Left ventricle myocardium superior (tissue), 1 donor: ENCODE measurements at regions not wholly inside any gene's neighbourhood (a gene's known extent, or its start where the extent isn't known, plus 50 kb on each side); places are given as distances from the start of the nearest gene placed in this dataset.

Source experiments
- ATAC-seq: fragments of 200-7000 bp; cut with Tn5 transposase; one replicate; pipeline ENCODE4 v1.9.1; 2020; ENCODE audit warnings: mild to moderate bottlenecking, moderate library complexity
- DNase-seq: peaks from one replicate; pipeline ENCODE4 v3.0.0-alpha.2; 2020
- intact Hi-C: fragments of 100-400 bp; cut with micrococcal nuclease; formaldehyde crosslinking; loops from one replicate; pipeline ENCODE4 v1.11.0; 2022
- donor health status: DM: no; HTN: yes; CAD: no; lungs with severe emphysema.

- no peak for ATAC-seq
- DNase-seq: no peak
- intact Hi-C loops: no loop called here
Observed at GRCh38 chr12:124623344-124624035, 56.1 kb upstream of the NCOR2 start.

GRCh38 chr12:124622764-124623163 is 55.4 kb upstream of the NCOR2 start:
- intact Hi-C loops: no loop called here
- ATAC-seq: no peak
- DNase-seq: no peak

GRCh38 chr12:124622331-124622730 is 54.9 kb upstream of the NCOR2 start:
- intact Hi-C loops: no loop called here
- DNase-seq: no peak
- no peak for ATAC-seq

- ATAC-seq (peak; percentile 87), DNase-seq (peak; percentile 82)
- intact Hi-C loops: no loop called here
Observed at GRCh38 chr12:124621296-124621660, 53.9 kb upstream of the NCOR2 start.

DNA sequence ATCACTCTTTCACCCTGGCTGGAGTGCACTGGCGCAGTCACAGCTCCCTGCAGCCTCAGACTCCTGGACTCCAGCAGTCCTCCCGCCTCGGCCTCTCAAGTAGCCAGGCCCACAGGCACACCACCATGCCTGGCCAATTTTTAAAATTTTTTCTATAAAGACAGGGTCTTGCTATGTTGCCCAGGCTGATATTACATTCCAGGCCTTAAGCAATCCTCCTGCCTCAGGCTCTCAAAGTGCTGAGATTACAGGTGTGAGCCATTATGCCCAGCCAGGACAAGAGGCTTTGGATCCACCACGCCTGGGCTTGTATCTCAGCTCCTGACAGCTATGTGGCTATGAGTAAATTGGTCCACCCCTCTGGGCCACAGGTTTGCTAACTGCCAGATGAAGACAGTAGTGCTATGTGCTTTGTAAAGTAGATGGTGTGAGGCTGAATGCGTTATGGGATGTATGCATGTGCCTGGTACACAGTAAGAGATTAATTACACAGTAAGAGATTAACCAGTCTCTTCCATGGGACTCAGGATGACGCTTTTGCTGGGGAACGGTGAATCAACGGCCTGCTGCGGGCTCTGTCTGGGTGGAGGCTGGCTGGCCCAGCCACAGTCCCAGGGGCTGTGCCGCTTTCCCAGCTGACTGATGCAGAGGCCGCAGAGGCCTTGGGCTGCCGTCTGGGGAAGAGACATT is 53.3 kb upstream of the NCOR2 start:
- ATAC-seq: peak; percentile 49
- intact Hi-C loops: no loop called here
- no peak for DNase-seq

DNA sequence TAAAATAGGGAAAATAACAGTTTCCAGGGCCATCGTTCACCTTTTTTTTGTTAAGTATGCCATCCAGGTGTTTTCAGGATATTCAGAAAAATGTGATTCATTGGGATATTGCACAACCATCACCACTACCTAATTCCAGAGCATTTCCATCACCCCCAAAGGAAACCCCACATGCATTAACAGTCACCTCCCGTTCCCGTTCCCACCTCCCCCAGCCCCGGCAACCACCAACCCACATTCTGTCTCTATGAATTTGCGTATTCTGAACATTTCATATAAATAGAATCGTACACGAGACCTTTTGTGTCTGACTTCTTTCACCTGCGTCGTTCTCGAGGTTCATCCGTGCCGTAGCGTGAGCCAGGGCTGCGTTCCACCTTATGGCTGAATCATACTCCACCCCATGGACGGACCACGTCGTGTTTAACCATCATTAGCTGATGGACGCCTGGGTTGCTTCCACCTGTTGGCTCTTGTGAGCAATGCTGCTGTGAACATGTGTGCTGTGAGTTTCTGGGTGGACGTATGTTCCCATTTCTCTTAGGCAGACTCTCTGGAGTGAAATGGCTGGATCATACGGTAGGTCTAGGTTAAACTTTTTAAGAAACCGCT is 51.0 kb upstream of the NCOR2 start:
- intact Hi-C loops: no loop called here
- DNase-seq (no peak), ATAC-seq (no peak)

- ATAC-seq (peak; percentile 58), DNase-seq (peak; percentile 84)
- intact Hi-C loops: no loop called here
Observed at GRCh38 chr12:124617615-124618014, 50.2 kb upstream of the NCOR2 start.
